ENCODE measurements at regions not wholly inside any gene's neighbourhood (a gene's known extent, or its start where the extent isn't known, plus 50 kb on each side); places are given as distances from the start of the nearest gene placed in this dataset.

DNA sequence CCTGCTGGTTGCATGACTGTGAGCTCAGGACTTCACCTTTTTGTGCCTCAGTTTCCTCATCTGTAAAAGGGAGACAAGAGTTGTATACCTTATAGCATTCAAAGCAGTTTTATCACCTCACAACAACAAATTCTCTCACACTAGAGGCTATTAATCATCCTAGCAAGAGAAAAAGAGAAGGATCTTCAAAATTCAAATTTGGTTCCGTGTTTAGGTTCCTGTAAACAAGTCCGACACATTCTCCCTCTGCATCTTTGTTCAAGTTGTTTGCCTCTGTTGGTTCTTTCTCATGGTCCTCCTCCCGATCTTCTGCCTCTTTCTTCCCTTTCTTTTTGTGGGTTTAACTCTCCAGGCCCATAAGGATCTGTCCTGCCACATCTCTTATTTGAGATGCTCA, 218.0 kb downstream of the PIK3R1 start:
- TF ChIP-seq, protein P1, sequence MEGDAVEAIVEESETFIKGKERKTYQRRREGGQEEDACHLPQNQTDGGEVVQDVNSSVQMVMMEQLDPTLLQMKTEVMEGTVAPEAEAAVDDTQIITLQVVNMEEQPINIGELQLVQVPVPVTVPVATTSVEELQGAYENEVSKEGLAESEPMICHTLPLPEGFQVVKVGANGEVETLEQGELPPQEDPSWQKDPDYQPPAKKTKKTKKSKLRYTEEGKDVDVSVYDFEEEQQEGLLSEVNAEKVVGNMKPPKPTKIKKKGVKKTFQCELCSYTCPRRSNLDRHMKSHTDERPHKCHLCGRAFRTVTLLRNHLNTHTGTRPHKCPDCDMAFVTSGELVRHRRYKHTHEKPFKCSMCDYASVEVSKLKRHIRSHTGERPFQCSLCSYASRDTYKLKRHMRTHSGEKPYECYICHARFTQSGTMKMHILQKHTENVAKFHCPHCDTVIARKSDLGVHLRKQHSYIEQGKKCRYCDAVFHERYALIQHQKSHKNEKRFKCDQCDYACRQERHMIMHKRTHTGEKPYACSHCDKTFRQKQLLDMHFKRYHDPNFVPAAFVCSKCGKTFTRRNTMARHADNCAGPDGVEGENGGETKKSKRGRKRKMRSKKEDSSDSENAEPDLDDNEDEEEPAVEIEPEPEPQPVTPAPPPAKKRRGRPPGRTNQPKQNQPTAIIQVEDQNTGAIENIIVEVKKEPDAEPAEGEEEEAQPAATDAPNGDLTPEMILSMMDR (IDR thresholded peaks at IDR 0.05), result no peak
- TF ChIP-seq EZH2 (IDR thresholded peaks at IDR 0.05; ENCODE audit: borderline replicate concordance, insufficient read depth, low read depth, low read length, poor library complexity, severe bottlenecking), result no peak
